Esophagus muscularis mucosa (tissue), 2 donors: ENCODE measurements at regions not wholly inside any gene's neighbourhood (a gene's known extent, or its start where the extent isn't known, plus 50 kb on each side); places are given as distances from the start of the nearest gene placed in this dataset.

Source experiments
- POLR2A ChIP-seq: fragments of 450-650 bp; IDR thresholded peaks from one replicate; pipeline ENCODE4 v1.6.1; 2017; ENCODE audit warnings: antibody characterized with exemption, moderate library complexity, mild to moderate bottlenecking, low read depth
- POLR2AphosphoS5 ChIP-seq, 2 donors: sonication (generic); formaldehyde crosslinking; IDR thresholded peaks; one replicate each; pipeline ENCODE4 v1.6.1; 2017; ENCODE audit warnings: antibody characterized with exemption in 2 of 2

DNA sequence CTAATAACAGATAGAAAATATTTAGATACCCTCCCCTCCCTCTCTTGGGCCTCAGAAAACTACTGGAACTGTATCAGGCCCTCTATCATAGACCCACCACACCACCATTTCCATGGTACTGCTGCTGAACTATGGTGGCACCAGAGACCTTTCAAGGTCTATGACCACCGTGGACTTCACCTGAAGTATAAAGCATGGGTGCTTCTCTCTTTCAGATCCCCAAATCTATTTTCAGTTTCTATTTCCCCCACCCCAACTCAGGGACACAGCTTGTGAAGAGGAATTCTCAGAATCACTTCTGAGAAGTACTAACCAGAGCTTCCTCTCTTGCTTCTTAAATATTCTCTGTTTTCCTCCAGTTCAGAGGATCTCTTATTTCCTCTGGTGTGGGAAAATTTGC is 840.8 kb upstream of the HTR2C start:
- TF ChIP-seq POLR2A (no peak), POLR2AphosphoS5 (IDR thresholded peaks at IDR 0.05) (no peak)
